HG03060 (cell line): ENCODE measurements at regions not wholly inside any gene's neighbourhood (a gene's known extent, or its start where the extent isn't known, plus 50 kb on each side); places are given as distances from the start of the nearest gene placed in this dataset.
"Not testable (repeated sequence)": the region's sequence is repeated elsewhere in the genome, so short reads cannot be mapped to it uniquely, and the experiment has no call there.

Source experiments
- ATAC-seq: cut with Tn5 transposase; IDR thresholded peaks from one replicate; pipeline ENCODE4 v1.9.1; 2021; ENCODE audit warnings: low read depth, moderate number of reproducible peaks; ENCODE audit not compliant: unreplicated experiment

- no peak for ATAC-seq
Measured at GRCh38 chr6:23663096-23663495, 462.9 kb upstream of the NRSN1 start.

- no peak for ATAC-seq
Measured at GRCh38 chr6:23663652-23664051, 462.4 kb upstream of the NRSN1 start.

GRCh38 chr6:23665911-23666310, 460.1 kb upstream of the NRSN1 start:
- not testable (repeated sequence) for ATAC-seq

GRCh38 chr6:23672737-23673136, 453.3 kb upstream of the NRSN1 start:
- no peak for ATAC-seq

DNA sequence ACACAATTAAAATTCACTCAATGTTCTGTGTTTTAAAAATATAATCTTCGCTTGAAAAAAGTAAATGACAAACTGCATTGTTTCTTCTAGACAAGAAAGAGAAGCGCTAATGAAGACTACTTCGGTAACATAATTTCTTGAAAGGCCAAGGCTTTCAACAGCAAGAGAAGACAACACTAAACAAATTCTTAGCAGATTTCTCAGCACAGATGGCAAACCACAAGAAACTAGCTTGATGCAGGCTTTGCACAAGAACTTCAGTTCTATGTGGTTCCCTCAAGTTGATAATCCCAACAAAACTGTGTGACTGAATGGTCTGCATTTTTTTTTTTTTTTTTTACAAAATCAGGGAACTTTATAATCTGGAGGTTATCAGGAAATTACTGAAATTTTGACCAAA, 447.4 kb upstream of the NRSN1 start:
- ATAC-seq, result no peak

DNA sequence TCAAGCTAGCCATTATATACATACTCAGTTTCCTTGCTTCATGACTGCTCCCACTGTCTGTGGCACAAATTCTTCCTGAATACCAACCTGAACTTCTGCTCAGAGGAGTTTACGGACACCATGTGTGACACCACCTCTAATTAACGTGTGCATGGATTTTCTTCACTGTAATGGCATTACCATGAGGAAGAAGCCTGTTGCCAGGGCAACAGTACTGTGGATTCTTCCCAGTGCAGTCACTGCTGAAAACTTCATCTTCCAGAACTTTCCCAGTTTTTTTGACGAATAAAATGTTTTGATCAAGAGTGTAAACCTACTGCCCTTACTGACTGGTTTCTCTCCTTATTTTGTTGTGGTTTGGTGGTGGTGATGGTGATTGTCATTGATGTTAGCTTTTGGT, 444.3 kb upstream of the NRSN1 start:
- ATAC-seq, result no peak

GRCh38 chr6:23688650-23689049, 437.4 kb upstream of the NRSN1 start:
- ATAC-seq, result no peak

GRCh38 chr6:23690453-23691049, 435.5 kb upstream of the NRSN1 start:
- ATAC-seq, result no peak

DNA sequence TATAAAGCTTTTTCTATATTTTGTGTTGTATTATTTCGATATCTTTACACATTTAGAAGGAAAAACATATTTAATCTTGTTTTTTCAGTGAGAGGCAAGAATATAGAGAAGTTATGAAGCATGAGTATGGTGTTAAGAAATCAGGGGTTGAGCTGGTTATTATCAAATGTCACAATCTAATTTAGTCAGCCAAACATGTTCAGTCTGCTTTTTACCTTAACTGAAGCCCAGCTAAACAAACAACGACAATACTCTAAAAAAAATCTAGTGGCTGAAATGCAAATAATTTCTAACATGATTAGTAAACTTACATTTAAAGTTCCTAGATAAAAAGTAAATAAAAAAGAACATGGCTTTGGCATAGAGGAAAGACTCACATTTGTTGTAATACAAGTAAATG, 433.8 kb upstream of the NRSN1 start:
- no peak for ATAC-seq

DNA sequence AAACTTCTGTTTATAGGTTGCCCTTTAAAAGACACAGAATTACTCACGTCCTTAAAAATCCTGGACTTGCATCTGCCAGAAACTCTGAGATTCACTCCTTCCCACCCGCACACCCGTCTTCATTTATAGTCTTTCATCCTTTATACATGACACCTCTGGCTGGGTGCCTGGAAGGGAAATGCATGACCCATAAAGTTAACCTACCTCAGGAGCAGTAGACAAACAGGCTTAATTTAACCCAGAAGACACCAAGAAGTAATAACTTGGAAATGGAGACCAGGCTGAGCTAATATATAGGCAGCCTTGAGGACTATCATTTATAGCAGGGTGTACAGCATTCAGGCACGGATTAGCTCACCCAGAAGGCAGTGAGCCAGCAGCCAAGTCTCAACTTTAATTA, 429.0 kb upstream of the NRSN1 start:
- ATAC-seq, result no peak

- ATAC-seq, result no peak
Measured at GRCh38 chr6:23704479-23705052, 421.4 kb upstream of the NRSN1 start.

- ATAC-seq, result no peak
Measured at GRCh38 chr6:23705697-23706096, 420.3 kb upstream of the NRSN1 start.

- no peak for ATAC-seq
Measured at GRCh38 chr6:23712756-23713155, 413.3 kb upstream of the NRSN1 start.

- no peak for ATAC-seq
Measured at GRCh38 chr6:23713211-23713610, 412.8 kb upstream of the NRSN1 start.

GRCh38 chr6:23728707-23729106, 397.3 kb upstream of the NRSN1 start:
- ATAC-seq, result no peak

GRCh38 chr6:23731609-23732008, 394.4 kb upstream of the NRSN1 start:
- ATAC-seq, result no peak

DNA sequence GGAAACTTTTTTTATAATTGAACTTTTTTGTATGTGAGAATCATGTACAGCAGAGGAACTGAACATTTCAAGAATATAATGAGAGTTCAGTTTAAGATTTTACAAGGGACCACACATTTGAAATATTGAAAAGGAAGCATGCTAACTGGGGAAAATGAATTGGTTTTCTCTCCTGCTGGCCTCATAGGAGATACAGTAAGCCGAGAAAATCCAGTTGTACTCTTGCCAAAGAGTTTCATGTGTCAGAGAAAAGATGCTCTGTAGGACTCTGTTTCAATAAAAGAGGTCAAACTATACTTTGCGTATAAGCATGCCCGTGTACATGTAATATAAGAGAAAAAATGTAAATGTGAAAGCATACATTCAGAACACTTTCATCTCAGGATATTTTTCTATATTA, 393.5 kb upstream of the NRSN1 start:
- no peak for ATAC-seq

GRCh38 chr6:23735151-23735550, 390.9 kb upstream of the NRSN1 start:
- no peak for ATAC-seq

DNA sequence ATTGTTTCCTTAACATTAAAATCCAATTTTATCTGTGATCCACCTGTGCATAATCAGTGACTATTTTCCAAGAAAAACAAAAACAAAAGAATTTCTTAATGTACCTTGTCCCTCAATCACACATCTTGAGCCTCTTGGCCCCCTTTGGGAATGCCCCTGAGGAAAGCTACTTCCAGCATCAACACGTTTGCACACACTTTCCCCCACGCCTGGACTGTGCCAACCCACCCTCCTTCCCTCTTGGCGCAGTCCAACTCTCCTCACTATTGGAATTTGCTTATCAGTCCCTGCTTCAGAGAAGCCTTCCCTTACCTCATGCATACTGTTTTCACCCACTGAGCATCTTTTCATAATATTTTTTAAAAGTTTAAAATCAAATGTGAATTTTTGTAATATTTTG, 389.4 kb upstream of the NRSN1 start:
- ATAC-seq, result no peak

- no peak for ATAC-seq
Measured at GRCh38 chr6:23747239-23747638, 378.8 kb upstream of the NRSN1 start.

DNA sequence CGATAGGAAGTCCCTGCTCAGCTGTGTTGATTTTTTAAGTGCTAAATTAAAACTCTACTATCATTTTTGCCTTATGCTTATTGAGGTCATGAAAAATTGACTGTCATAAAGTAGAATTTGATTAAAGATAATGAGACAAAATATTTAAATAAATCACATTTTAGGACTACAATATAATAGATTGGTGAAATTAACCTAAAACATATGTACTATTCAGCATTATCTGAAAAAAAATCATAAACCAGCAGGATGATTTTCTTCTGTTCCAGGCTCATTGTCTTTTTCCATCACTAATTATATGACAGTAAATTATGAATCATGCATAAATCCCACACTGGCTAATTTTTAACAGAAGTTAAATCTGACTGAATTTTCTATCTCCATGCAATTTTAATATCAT, 373.6 kb upstream of the NRSN1 start:
- no peak for ATAC-seq

DNA sequence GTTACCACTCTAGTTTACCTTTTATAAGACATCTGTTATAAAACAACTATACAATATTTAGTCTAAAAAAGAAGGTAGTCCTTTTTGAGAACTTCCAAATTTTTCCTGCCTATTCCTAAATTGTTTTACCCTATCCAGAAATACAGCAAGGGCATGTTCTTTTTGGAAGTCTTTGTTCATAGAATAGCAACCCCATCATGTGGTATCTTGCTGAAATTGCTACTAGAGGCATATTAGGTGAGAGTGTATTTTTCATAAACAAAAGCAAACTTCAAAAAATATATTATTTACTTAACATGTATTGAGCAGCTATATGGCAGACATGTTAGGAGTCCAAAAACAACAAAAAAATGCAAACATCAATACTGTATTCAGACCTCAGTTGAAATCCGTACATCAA, 371.8 kb upstream of the NRSN1 start:
- no peak for ATAC-seq

DNA sequence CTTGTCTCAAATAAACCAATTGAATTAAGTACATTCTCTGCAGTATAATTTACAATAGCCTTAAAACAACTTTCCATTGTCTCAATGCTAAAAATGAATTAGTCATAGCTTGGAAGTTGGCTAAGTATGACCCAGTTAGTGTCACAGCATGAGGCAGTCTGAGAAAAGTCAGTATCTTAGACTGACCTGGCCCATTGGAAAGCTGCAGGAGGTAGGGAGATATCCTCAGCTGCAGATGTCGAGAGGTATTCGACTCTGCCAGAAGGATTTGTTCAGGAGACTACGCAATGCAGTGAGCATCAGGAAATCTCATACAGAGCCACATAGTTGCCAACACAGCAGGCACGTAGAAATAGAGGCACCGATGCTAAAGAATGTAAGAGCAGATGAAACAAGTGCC, 350.9 kb upstream of the NRSN1 start:
- no peak for ATAC-seq
